ENCODE measurements at regions not wholly inside any gene's neighbourhood (a gene's known extent, or its start where the extent isn't known, plus 50 kb on each side); places are given as distances from the start of the nearest gene placed in this dataset.
"Not testable (repeated sequence)": the region's sequence is repeated elsewhere in the genome, so short reads cannot be mapped to it uniquely, and the experiment has no call there.

GRCh38 chr1:190001187-190001586 lies 476.5 kb downstream of the BRINP3 start:
- in situ Hi-C loops (cut with HindIII; ENCODE audit: low sequenced_read_pairs) = no loop called here
- no peak overlapping the region for H3K4me3 ChIP-seq (ENCODE audit: low read depth, low read length)
- peak; percentile 45 for DNase-seq (ENCODE audit: low read depth, low spot score)
- no peak for TF ChIP-seq CTCF (IDR thresholded peaks at IDR 0.05; ENCODE audit: low read depth, low read length)

GRCh38 chr1:190003376-190003775 lies 474.3 kb downstream of the BRINP3 start:
- no peak overlapping the region for H3K4me3 ChIP-seq (ENCODE audit: low read depth, low read length)
- in situ Hi-C loops (cut with HindIII; ENCODE audit: low sequenced_read_pairs) = no loop called here
- DNase-seq (ENCODE audit: low read depth, low spot score) = no peak
- TF ChIP-seq CTCF (IDR thresholded peaks at IDR 0.05; ENCODE audit: low read depth, low read length) = no peak

- no peak overlapping the region for H3K4me3 ChIP-seq (ENCODE audit: low read depth, low read length)
- TF ChIP-seq CTCF (IDR thresholded peaks at IDR 0.05; ENCODE audit: low read depth, low read length) = no peak
- no peak for DNase-seq (ENCODE audit: low read depth, low spot score)
- in situ Hi-C loops (cut with HindIII; ENCODE audit: low sequenced_read_pairs) = no loop called here
Observed at GRCh38 chr1:190011585-190011984, 466.1 kb downstream of the BRINP3 start.

GRCh38 chr1:190019151-190019550 lies 458.5 kb downstream of the BRINP3 start:
- H3K4me3 ChIP-seq (ENCODE audit: low read depth, low read length); in situ Hi-C loops (cut with HindIII; ENCODE audit: low sequenced_read_pairs); DNase-seq (ENCODE audit: low read depth, low spot score): not testable (repeated sequence)

- TF ChIP-seq CTCF (IDR thresholded peaks at IDR 0.05; ENCODE audit: low read depth, low read length) = no peak
- no peak for DNase-seq (ENCODE audit: low read depth, low spot score)
- no peak overlapping the region for H3K4me3 ChIP-seq (ENCODE audit: low read depth, low read length)
- in situ Hi-C loops (cut with HindIII; ENCODE audit: low sequenced_read_pairs) = no loop called here
Observed at GRCh38 chr1:190019717-190020116, 457.9 kb downstream of the BRINP3 start.

- in situ Hi-C loops (cut with HindIII; ENCODE audit: low sequenced_read_pairs) = no loop called here
- TF ChIP-seq CTCF (IDR thresholded peaks at IDR 0.05; ENCODE audit: low read depth, low read length) = no peak
- H3K4me3 ChIP-seq (ENCODE audit: low read depth, low read length) = no peak overlapping the region
- DNase-seq (ENCODE audit: low read depth, low spot score) = peak; percentile 65
Observed at GRCh38 chr1:190022709-190023108, 455.0 kb downstream of the BRINP3 start.

GRCh38 chr1:190029441-190029840 lies 448.2 kb downstream of the BRINP3 start:
- DNase-seq (ENCODE audit: low read depth, low spot score) = peak; percentile 5
- TF ChIP-seq CTCF (IDR thresholded peaks at IDR 0.05; ENCODE audit: low read depth, low read length) = no peak
- H3K4me3 ChIP-seq (ENCODE audit: low read depth, low read length) = no peak overlapping the region
- in situ Hi-C loops (cut with HindIII; ENCODE audit: low sequenced_read_pairs) = no loop called here

All from astrocyte of the spinal cord (primary cell).